ENCODE measurements at regions not wholly inside any gene's neighbourhood (a gene's known extent, or its start where the extent isn't known, plus 50 kb on each side); places are given as distances from the start of the nearest gene placed in this dataset.
"Not testable (repeated sequence)": the region's sequence is repeated elsewhere in the genome, so short reads cannot be mapped to it uniquely, and the experiment has no call there.

DNA sequence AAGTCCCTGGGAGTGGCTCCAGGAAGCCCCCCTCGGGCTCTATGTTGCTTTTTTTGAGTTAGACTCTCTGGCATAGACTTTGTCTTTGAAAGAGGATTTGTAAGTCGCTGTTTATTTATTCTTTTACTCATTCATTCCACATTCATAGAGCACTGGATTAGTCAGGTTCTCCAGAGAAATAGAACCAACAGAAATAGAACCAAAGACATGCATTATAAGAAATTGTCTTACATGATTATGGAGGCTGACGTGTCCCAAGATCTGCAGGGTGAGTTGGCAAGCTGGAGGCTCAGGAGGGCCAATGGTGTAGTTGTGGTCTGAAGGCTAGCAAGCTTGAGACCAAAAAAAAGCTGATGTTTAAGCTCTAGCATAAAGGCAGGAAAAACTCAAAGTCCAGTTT, 98.3 kb upstream of the CHD6 start:
- no peak for TF ChIP-seq CTCF (IDR thresholded peaks at IDR 0.05; ENCODE audit: insufficient read depth, low read depth, low read length)
- no peak for DNase-seq (ENCODE audit: low read depth)
- no peak overlapping the region for H3K4me3 ChIP-seq (ENCODE audit: low read depth, low read length)

- DNase-seq (ENCODE audit: low read depth), result no peak
- no peak for TF ChIP-seq CTCF (IDR thresholded peaks at IDR 0.05; ENCODE audit: insufficient read depth, low read depth, low read length)
- no peak overlapping the region for H3K4me3 ChIP-seq (ENCODE audit: low read depth, low read length)
Observed at GRCh38 chr20:41715526-41715925, 97.3 kb upstream of the CHD6 start.

GRCh38 chr20:41714030-41714429, 95.9 kb upstream of the CHD6 start:
- no peak for TF ChIP-seq CTCF (IDR thresholded peaks at IDR 0.05; ENCODE audit: insufficient read depth, low read depth, low read length)
- H3K4me3 ChIP-seq (ENCODE audit: low read depth, low read length), result no peak overlapping the region
- DNase-seq (ENCODE audit: low read depth), result no peak

DNA sequence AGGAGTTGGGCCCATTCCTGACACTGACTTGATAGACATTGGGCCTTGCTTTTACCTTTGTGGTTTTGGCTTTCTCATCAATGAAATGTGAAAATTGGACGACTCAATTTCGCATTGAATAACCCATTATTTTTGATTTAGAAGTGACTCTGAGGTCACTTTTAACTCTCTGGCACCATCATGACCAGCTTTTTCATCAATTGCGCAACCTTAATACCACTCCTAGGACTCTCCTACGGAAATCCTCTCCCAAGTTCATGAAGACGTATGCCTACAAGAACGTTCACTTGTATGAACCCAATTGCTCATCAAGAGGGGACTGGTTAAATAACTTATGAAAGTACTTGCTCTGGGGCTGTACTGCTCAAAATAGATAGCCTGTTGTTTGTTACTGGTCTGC, 86.7 kb upstream of the CHD6 start:
- no peak for TF ChIP-seq CTCF (IDR thresholded peaks at IDR 0.05; ENCODE audit: insufficient read depth, low read depth, low read length)
- H3K4me3 ChIP-seq (ENCODE audit: low read depth, low read length), result no peak overlapping the region
- no peak for DNase-seq (ENCODE audit: low read depth)

DNA sequence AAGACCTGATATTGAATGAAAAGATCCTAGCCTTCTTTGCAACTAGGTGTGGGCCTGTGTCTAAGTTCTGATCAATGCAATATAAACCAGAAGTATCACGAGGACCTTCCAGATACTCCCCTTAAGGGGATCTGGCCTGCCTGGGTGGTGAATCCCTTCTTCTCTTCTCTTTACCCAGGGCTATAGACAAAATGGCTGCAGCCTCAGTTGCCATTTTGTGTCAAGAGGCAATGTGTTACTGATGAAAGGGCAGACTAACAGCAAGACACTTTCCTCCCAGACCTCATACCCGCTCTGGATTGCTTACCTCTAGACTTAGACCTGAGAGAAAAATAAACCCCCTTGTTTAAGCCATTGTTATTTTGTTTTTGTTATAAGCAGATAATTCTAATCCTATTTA, 84.5 kb upstream of the CHD6 start:
- no peak for TF ChIP-seq CTCF (IDR thresholded peaks at IDR 0.05; ENCODE audit: insufficient read depth, low read depth, low read length)
- H3K4me3 ChIP-seq (ENCODE audit: low read depth, low read length), result no peak overlapping the region
- DNase-seq (ENCODE audit: low read depth), result no peak

DNA sequence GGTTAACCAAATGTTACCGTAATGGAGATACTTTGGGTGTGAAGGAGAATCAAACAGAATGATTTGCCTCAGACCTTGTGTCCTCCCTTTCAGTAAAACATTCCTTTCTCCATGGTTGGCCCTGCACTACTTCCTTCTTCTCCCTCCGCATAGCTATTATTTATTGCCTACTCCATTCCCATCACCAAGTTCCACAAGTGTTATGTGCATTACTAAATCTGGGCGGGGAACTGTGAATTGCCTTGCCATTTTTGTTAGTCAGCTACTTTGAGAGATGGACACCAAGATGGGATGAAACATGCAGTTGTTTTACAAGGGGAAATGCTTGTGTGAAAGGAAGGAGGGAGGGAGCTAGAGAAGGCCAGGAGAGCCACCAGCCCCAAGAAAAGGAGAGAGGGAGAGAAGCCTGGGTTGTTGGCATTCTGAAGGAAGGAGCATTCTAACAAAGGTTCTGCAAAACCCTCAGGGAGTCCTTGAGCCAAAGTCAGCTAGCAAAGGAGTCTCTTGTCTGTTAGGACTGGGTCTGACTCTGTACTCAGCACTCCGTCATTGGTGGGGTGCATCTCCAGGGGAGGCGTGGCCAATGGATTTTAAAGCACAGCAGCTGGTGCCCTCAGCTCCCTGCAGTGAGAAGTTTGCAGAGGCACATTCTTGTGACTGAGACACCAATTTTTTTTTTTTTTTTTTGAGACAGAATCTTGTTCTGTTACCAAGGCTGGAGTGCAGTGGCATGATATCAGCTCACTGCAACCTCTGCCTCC, 83.6 kb upstream of the CHD6 start:
- no peak overlapping the region for H3K4me3 ChIP-seq (ENCODE audit: low read depth, low read length)
- no peak for DNase-seq (ENCODE audit: low read depth)
- no peak for TF ChIP-seq CTCF (IDR thresholded peaks at IDR 0.05; ENCODE audit: insufficient read depth, low read depth, low read length)

DNA sequence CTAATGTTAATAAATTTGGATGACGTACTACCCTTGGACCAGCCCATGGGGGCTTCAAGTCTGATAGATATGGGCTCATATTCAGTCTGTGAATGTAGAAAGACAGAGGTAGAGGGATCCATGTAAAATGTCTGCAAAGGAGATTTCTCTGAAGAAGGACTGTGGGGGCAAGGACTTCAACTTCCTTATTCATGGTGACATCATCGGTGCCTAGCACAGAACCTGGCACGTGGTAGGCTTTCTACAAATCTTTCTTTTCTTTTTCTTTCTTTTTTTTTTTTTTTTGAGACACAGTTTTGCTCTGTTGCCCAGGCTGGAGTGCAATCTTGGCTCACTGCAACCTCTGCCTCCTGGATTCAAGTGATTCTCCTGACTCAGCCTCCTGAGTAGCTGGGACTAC, 81.5 kb upstream of the CHD6 start:
- not testable (repeated sequence) for H3K4me3 ChIP-seq (ENCODE audit: low read depth, low read length); DNase-seq (ENCODE audit: low read depth)

All from fibroblast of villous mesenchyme (primary cell).